Esophagus muscularis mucosa (tissue), 4 donors: ENCODE measurements at regions not wholly inside any gene's neighbourhood (a gene's known extent, or its start where the extent isn't known, plus 50 kb on each side); places are given as distances from the start of the nearest gene placed in this dataset.

Source experiments
- DNase-seq: peaks from one replicate; pipeline ENCODE4 v3.0.0-alpha.2; 2017; ENCODE audit errors: extremely low spot score
- H3K27ac ChIP-seq, 4 donors: fragments of 200-600 bp; sonication (generic); replicated peaks in 1 of 4; 1 replicate in 3 of 4; 2 replicates in 1 of 4; pipeline ENCODE4 v1.5.1; 2016 to 2019; ENCODE audit warnings: mild to moderate bottlenecking in 1 of 4
- H3K27me3 ChIP-seq, 4 donors: fragments of 200-600 bp; sonication (generic); one replicate each; pipeline versions ENCODE4 v1.5.1 to v1.6.0; 2016 to 2019
- H3K36me3 ChIP-seq, 4 donors: fragments of 200-600 bp; sonication (generic); one replicate each; pipeline ENCODE4 v1.5.1; 2016 to 2019
- H3K4me1 ChIP-seq, 4 donors: fragments of 200-600 bp; sonication (generic); one replicate each; pipeline ENCODE4 v1.5.1; 2016 to 2019
- H3K4me3 ChIP-seq, 4 donors: fragments of 200-600 bp; sonication (generic); 1 replicate in 2 of 4; 2 replicates in 2 of 4; pipeline ENCODE4 v1.5.1; 2016 to 2019; ENCODE audit warnings: mild to moderate bottlenecking in 4 of 4, moderate library complexity in 1 of 4
- H3K9me3 ChIP-seq, 4 donors: fragments of 200-600 bp; sonication (generic); 1 replicate in 3 of 4; 2 replicates in 1 of 4; pipeline ENCODE4 v1.5.1; 2016 to 2019
- EP300 ChIP-seq: sonication (generic); formaldehyde crosslinking; IDR thresholded peaks from one replicate; pipeline ENCODE4 v1.6.1; 2017; ENCODE audit warnings: antibody characterized with exemption
- POLR2A ChIP-seq: fragments of 450-650 bp; IDR thresholded peaks from one replicate; pipeline ENCODE4 v1.6.1; 2017; ENCODE audit warnings: antibody characterized with exemption, moderate library complexity, mild to moderate bottlenecking, low read depth
- POLR2AphosphoS5 ChIP-seq, 2 donors: sonication (generic); formaldehyde crosslinking; IDR thresholded peaks; one replicate each; pipeline ENCODE4 v1.6.1; 2017; ENCODE audit warnings: antibody characterized with exemption in 2 of 2
- WGBS: methylation state at CpG from one replicate; pipeline ENCODE4 v1.1.5; 2018; 5-methylcytosine and 5-hydroxymethylcytosine counted together
- intact Hi-C: fragments of 100-400 bp; cut with DNase I; formaldehyde crosslinking; loops from one replicate; pipeline ENCODE4 v1.15.1; 2023
- TF ChIP-seq, protein P1 (sequence below), 3 experiments: fragments of 200-600 bp in 2 of 3; fragments of 450-650 bp in 1 of 3; sonication (generic) in 2 of 3; IDR thresholded peaks; one replicate each; pipeline ENCODE4 v1.5.1; 2017 to 2019; ENCODE audit warnings: antibody characterized with exemption in 3 of 3, mild to moderate bottlenecking in 2 of 3, moderate library complexity in 1 of 3

DNA sequence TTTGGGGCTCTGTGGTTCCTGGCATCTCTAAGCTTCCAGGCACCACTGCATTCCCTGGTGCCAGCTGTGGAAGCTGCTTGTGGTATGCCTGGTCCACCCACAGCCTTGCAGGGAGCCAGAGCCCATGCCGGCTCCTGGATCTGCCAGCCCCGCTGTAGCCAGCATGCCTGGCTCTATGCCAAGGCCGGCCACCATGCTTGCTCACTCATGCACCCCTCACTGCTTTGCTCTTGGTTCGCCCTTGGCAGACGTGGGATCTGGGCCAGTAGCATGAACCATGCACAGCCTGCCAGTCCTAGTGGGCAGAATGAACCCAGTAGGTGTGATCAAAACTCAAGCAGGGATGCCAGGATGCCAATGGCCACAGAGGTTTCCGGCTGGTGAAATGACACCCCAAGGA lies 634.2 kb upstream of the TMEFF2 start:
- Histone ChIP-seq H3K4me3 (no peak overlapping the region), H3K27me3 (no peaks in the 10 kb centered on the region), H3K27ac (no peak overlapping the region), H3K4me1 (no peaks in the 10 kb centered on the region), H3K9me3 (no peaks in the 10 kb centered on the region), H3K36me3 (no peaks in the 10 kb centered on the region)
- no peak for DNase-seq
- intact Hi-C loops, result no loop called here
- WGBS, result 96% methylated on average over 4 of the region's 6 CpGs
- TF ChIP-seq POLR2AphosphoS5 (IDR thresholded peaks at IDR 0.05), result no peak
- no peak for TF ChIP-seq POLR2A

DNA sequence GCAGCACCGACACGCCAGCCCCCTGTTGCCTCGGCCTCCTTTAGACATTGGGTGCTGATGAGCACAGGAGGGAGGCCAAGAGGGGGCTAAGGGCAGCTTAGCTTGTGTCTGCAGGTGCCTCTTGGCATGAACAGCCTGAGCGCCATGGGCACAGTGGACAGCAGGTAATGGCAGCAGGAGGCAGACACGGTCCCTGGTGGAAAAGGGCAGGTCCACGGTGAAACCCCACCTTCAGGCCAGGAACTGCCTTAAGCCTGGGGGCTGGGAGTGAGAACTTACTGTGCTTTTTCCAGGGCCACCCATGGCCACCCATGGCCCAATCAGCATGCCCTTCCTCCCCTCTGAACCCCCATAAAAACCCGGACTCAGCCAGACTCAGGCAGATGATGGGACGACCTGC lies 633.4 kb upstream of the TMEFF2 start:
- intact Hi-C loops, result no loop called here

DNA sequence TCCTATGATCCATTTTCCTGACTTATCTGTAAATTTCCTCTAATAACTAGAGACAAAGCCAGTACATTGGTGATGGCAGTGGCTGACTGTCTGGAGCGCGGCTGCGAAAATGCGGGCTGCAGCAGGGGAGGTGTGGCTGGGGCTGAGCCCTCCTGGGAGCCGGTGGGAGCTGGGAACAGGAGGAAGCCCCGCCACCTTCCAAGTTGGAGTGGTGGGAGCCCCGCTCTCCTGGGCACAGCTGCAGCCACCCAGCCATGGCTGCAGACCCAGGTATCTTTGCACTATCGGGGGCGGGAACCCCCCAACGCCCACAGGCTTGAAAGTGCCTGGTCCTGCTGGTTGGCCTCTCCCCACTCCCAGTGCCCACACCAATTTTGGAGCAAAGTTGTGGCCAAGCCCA lies 633.0 kb upstream of the TMEFF2 start:
- Histone ChIP-seq H3K36me3 (no peaks in the 10 kb centered on the region), H3K27me3 (no peaks in the 10 kb centered on the region), H3K27ac (no peak overlapping the region), H3K9me3 (no peaks in the 10 kb centered on the region), H3K4me1 (no peaks in the 10 kb centered on the region), H3K4me3 (no peak overlapping the region)
- no peak for DNase-seq
- no peak for TF ChIP-seq EP300
- TF ChIP-seq POLR2A, result no peak
- TF ChIP-seq POLR2AphosphoS5 (IDR thresholded peaks at IDR 0.05), result no peak
- TF ChIP-seq, protein P1, sequence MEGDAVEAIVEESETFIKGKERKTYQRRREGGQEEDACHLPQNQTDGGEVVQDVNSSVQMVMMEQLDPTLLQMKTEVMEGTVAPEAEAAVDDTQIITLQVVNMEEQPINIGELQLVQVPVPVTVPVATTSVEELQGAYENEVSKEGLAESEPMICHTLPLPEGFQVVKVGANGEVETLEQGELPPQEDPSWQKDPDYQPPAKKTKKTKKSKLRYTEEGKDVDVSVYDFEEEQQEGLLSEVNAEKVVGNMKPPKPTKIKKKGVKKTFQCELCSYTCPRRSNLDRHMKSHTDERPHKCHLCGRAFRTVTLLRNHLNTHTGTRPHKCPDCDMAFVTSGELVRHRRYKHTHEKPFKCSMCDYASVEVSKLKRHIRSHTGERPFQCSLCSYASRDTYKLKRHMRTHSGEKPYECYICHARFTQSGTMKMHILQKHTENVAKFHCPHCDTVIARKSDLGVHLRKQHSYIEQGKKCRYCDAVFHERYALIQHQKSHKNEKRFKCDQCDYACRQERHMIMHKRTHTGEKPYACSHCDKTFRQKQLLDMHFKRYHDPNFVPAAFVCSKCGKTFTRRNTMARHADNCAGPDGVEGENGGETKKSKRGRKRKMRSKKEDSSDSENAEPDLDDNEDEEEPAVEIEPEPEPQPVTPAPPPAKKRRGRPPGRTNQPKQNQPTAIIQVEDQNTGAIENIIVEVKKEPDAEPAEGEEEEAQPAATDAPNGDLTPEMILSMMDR (IDR thresholded peaks at IDR 0.05), result no peak
- intact Hi-C loops, result no loop called here
- WGBS, result 96% methylated on average over 10 of the region's 10 CpGs

More for the DNA sequence above, 633.4 kb upstream of the TMEFF2 start:
- no peaks in the 10 kb centered on the region for H3K36me3 ChIP-seq
- no peaks in the 10 kb centered on the region for H3K9me3 ChIP-seq
- H3K4me3 ChIP-seq, result no peak overlapping the region
- H3K4me1 ChIP-seq, result no peaks in the 10 kb centered on the region
- H3K27me3 ChIP-seq, result no peaks in the 10 kb centered on the region
- TF ChIP-seq EP300 (no peak), POLR2A (no peak)
- 88% methylated on average over 5 of the region's 8 CpGs for WGBS
- H3K27ac ChIP-seq, result no peak overlapping the region
- no peak for DNase-seq

DNA sequence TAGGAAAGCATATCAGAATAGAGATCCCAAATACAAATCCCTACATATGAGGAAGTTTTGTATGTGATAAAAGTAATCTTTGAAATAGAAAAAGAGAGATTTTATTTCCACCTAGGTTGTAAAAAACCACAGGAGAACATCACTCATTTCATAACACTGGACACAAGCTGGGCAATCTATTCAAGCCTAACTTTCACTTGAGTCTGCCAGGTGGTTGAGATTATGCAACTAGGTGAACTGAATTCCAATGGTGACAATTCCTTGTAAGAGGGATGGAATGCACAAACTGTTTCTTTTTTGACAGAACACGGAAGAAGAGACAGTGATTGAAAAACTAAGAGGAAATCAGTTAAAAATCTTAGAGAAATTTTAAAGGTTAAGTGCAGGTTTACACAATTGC lies 619.6 kb upstream of the TMEFF2 start:
- Histone ChIP-seq H3K4me1 (no peaks in the 10 kb centered on the region), H3K36me3 (no peaks in the 10 kb centered on the region), H3K27me3 (no peaks in the 10 kb centered on the region), H3K27ac (no peak overlapping the region), H3K4me3 (no peak overlapping the region), H3K9me3 (no peaks in the 10 kb centered on the region)
- TF ChIP-seq POLR2AphosphoS5 (IDR thresholded peaks at IDR 0.05) (no peak), EP300 (no peak), POLR2A (no peak)
- TF ChIP-seq, protein P1 (IDR thresholded peaks at IDR 0.05), result no peak
- intact Hi-C loops, result no loop called here
- 81% methylated on average over 1 of the region's 1 CpG for WGBS
- no peak for DNase-seq

DNA sequence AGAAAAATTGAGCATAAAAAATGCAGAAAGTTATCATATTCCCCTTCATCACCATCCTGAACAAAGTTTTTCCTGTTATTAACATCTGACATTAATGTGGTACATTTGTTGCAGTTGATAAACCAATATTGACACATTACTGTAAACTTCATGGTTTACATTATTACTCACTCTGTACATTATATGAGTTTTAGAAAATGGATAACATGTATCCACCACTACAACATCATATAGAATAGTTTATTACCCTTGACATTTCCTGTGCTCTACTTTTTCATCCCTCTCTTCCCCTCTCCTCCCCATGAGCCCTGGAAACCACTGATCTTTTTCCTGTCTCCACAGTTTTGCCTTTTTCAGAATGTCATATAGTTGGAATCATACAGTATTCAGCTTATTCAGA lies 618.6 kb upstream of the TMEFF2 start:
- no peaks in the 10 kb centered on the region for H3K36me3 ChIP-seq
- peaks cover 0 to under 1% (median 0%) of the 10 kb centered on the region in 4 donors for H3K9me3 ChIP-seq
- no peak for DNase-seq
- no peaks in the 10 kb centered on the region for H3K4me1 ChIP-seq
- TF ChIP-seq, protein P1 (IDR thresholded peaks at IDR 0.05), result no peak
- TF ChIP-seq POLR2AphosphoS5 (IDR thresholded peaks at IDR 0.05) (no peak), POLR2A (no peak), EP300 (no peak)
- no peak overlapping the region for H3K4me3 ChIP-seq
- no peaks in the 10 kb centered on the region for H3K27me3 ChIP-seq
- H3K27ac ChIP-seq, result no peak overlapping the region
- intact Hi-C loops, result no loop called here

DNA sequence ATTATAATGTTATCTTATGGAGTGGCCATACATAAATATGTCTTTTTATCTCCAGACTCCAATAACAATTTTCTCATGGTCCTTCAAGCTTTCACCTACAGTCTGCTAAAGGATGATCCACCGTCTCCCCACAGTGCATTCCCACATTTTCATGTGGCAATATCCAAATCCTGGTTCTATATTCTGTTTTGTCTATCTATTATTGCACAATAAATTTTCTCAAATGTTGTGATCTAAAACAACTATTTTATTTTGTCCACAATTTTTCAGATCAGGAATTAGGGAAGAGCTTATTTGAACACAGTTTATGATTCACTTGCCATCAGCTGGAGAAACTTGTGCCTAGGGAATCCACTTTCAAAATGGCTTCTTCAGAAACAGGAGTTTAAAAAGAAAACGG lies 614.4 kb upstream of the TMEFF2 start:
- intact Hi-C loops, result no loop called here
- no peak for DNase-seq
- no peak overlapping the region for H3K27ac ChIP-seq
- TF ChIP-seq EP300 (no peak), POLR2A (no peak), POLR2AphosphoS5 (IDR thresholded peaks at IDR 0.05) (no peak)
- TF ChIP-seq, protein P1 (IDR thresholded peaks at IDR 0.05), result no peak
- H3K27me3 ChIP-seq, result no peaks in the 10 kb centered on the region
- WGBS, result 78% methylated on average over 2 of the region's 2 CpGs
- H3K4me3 ChIP-seq, result no peak overlapping the region
- H3K36me3 ChIP-seq, result no peaks in the 10 kb centered on the region
- peaks cover 0 to 9% (median 3%) of the 10 kb centered on the region in 4 donors for H3K9me3 ChIP-seq
- H3K4me1 ChIP-seq, result no peaks in the 10 kb centered on the region
